ENCODE measurements at regions not wholly inside any gene's neighbourhood (a gene's known extent, or its start where the extent isn't known, plus 50 kb on each side); places are given as distances from the start of the nearest gene placed in this dataset.

GRCh38 chr11:45472716-45473317 lies 186.7 kb upstream of the SYT13 start:
- DNase-seq = no peak

- DNase-seq = no peak
Measured at GRCh38 chr11:45471266-45471665, 185.1 kb upstream of the SYT13 start.

GRCh38 chr11:45470794-45471167 lies 184.6 kb upstream of the SYT13 start:
- DNase-seq = no peak

DNA sequence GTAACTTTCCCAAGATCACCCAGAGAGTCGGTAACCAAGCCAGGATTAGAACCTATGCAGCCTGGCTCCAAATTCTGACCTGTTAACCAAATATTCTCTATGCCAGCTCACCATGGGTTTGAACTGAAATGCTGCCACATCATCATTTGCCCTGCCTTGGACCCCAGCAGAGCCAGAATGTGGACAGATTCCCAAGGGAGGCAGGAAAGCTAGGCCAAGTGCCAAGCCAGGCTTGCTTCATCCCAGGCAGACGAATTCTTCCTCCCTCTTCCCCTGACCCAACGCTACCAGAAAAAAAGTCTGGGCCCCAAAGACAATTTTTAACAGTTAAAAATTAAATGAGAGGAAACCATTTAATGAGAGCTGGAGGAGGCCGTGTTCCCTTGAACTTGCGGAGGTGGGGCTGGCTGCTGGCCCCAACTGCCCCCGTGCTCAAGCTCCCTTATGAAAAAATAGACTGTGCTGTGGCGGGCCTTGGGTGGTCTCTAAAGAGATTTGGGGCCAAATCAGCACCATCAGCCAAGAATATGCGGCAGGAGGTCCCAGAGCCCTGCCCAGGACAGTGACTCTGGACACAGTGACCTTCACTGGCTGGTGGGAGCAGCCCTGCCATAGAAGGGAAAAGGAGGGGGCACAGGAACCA lies 184.1 kb upstream of the SYT13 start:
- no peak for DNase-seq

DNA sequence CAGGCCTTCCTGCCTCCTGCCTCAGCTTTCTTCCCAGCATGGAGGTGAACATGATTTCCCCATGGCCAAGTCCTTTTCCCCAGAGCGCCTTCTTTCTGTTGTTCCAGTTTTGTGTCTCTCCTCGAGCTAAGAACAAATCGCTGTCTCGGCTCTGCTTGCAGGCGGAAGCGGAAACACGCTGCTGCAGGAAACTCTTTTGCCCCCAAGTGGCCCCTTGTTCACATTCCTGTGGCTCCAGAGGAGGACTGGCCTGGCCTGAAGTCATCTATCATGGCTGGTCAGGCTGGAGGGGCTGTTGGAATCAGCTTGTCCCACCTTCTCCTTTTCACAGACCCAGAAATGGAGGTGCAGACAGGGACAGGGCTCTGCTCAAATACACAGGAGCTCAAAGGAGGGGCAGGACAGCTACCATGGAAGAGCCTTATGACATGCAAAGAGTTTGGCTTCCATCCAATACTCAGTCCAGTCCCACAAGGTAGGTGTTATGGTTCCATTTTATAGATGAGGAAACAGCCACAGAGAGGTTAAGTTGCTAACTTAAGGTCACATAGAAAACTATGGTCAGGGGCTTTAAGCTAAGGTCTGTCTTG lies 182.2 kb upstream of the SYT13 start:
- DNase-seq = no peak

- no peak for DNase-seq
Measured at GRCh38 chr11:45463541-45463940, 177.4 kb upstream of the SYT13 start.

GRCh38 chr11:45461514-45461913 lies 175.4 kb upstream of the SYT13 start:
- no peak for DNase-seq

DNA sequence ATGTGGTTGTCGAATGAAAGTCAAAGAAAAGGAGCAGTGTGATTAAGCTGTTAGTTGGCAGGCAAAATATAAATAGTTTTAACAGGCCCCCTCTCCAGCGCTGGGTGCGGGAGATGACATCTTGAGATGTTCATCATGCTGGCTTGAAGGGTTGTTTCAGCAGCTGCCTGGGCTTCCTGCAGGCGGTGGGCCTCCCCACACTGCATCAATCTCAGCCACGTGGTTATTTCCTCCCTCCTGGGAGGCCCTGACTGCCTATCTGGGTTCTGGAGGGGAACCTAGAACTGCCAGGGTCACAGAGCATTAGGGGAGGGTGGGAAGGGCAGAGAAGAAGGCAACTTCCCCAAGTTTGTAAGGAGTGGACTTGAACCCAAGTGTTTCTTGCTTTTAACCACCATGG lies 173.3 kb upstream of the SYT13 start:
- DNase-seq = no peak

GRCh38 chr11:45458269-45458668 lies 172.1 kb upstream of the SYT13 start:
- no peak for DNase-seq

DNA sequence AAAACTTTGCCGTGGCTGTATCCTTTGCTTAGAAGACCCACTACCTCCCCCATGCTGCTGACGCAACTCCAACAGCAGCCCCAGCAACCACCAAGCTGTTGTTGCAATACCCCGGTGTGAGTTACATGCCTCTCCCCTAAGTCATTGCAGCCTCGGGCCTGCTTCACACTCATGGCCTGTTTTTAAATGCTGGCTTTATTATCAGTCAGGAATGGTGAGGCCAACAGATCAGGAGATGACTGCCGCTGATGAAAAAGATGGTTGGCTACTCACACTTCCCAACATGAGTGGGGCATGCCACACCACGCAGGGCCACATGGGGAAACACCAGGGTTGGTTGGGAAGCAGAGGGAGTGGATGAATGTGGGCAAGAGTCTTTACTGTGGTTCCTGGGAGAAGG lies 171.5 kb upstream of the SYT13 start:
- DNase-seq = no peak

DNA sequence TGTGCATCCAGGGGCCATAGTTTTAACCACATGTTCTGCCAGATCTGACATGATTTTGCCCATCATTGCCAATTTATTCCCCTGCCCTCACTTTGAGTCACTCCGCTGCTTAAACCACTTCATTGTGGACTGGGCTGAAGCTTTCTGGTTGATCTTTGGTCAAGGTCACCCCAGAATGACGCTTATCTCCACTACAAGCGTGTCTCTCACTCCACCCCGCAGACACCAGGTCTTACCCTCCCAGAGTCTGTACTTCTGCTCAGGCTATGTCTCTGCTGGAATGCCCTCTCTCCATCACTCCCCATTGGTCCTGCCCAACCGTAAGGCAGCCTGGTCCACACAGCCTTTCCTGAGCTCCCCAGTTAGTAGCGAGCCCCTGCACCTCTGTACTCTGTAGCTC lies 170.5 kb upstream of the SYT13 start:
- DNase-seq = no peak

- DNase-seq = no peak
Measured at GRCh38 chr11:45455536-45455935, 169.4 kb upstream of the SYT13 start.

- DNase-seq = no peak
Measured at GRCh38 chr11:45454917-45455401, 168.8 kb upstream of the SYT13 start.

DNA sequence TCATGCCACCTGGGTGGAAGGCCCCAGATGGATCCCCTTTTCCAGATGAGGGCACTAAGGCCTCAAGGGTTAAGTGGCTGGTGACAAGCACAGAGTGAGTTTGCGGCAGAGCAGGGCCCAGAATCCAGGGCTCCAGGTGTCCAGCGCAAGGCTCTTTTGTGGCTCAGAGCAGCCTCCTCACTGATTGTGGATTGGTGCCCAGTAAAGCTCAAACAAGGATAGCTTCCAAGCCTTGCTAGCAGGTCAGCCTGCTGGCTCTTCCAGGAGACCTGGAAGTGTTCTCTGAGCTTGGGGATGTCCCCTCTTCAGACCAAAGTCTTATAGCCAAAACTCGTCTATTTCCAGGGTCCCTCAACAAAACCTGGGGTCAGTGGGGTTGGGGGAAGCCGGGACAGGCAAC lies 167.6 kb upstream of the SYT13 start:
- no peak for DNase-seq

DNA sequence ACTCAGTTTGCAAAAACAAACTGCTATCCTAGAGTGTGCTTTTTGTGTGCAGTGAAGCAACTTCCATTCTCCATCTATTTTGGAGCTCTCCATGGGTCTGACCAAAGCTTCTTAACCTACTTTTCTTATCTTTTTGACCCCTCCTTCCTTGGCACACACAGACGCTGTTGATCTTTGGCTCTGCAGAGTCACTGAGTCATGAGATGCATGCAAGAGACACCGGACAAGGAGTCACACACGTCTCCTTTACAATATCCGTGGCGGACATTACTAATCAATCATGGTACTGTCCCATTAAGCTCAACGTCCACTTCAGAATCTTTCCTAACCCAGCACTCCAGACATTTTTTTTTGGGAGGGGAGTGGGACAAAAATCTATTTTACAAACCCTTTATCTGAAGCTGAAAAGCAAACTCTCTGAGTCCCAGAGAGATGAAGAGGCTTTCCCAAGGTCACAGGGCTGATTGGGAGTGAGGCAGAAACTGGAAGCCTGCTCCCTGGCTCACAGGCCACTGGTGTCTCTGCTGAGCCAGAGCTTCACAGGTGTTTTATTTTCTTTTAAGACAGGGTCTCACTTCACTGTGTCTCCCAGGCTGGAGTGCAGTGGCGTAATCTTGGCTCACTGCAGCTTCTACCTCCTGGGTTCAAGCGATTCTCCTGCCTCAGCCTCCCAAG lies 165.8 kb upstream of the SYT13 start:
- DNase-seq = no peak

GRCh38 chr11:45450189-45450588 lies 164.0 kb upstream of the SYT13 start:
- no peak for DNase-seq

- no peak for DNase-seq
Measured at GRCh38 chr11:45449036-45449601, 163.0 kb upstream of the SYT13 start.

DNA sequence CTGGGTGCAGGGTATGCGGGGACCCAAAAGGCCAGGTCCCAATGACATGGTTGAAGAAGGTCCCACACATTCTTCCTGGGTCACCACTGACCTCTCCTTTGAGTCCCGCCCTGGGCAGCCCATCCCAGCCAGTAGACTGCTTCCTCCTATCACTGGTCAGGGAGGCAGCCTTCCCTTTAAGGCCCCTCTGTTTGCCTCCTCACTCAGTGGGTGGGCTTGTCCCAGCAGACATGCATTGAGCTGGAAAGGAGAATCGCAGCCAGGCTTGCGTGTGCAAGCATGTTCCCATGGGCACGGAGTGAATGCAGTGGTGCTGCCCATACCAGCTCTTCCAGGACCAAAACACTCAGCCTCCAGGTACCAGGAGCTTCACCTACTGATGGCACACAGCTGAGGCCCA lies 162.4 kb upstream of the SYT13 start:
- DNase-seq = no peak

DNA sequence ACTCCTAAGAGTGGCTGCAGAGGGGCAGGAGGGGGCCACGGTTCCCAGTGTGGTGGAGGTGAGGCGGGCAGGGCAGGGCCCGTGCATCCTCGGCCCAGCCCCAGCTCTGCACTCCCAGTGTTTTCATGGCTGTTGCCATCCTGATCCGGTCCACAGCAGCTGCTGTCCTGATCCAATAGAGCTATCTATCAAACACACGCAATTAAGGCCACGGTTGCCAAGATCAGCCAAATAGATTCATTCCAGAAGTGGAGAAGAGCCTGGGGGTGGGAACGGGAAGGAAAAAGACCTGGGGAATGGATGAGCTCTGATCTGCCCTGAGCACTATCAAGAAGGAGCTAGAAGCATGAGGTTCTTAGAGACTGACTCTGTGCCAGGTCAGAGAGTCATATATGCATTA lies 160.9 kb upstream of the SYT13 start:
- DNase-seq = no peak

GRCh38 chr11:45446434-45446833 lies 160.3 kb upstream of the SYT13 start:
- DNase-seq = no peak

GRCh38 chr11:45444796-45445195 lies 158.7 kb upstream of the SYT13 start:
- DNase-seq = no peak

DNA sequence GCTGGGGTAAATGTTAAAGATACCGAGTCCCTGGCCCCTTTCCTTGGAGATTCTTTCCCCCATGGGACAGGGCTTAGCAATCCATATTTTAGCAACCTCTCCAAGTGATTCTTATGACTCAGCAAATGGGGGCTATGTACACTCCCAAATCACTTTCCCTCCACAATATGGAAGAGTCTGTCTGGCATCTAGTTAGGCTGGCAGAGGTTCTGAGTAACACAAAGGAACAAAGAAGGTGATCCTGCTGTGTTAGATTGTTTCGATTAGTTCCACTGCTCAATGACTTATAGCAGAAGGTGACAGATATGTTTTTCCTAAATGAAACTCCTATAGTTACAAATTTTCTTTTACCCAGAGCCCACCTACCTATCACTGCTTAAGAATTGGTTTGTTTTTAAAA lies 154.0 kb upstream of the SYT13 start:
- no peak for DNase-seq

GRCh38 chr11:45436966-45437365 lies 150.8 kb upstream of the SYT13 start:
- no peak for DNase-seq

GRCh38 chr11:45436118-45436517 lies 150.0 kb upstream of the SYT13 start:
- no peak for DNase-seq
